ENCODE measurements at regions not wholly inside any gene's neighbourhood (a gene's known extent, or its start where the extent isn't known, plus 50 kb on each side); places are given as distances from the start of the nearest gene placed in this dataset.
"Not testable (repeated sequence)": the region's sequence is repeated elsewhere in the genome, so short reads cannot be mapped to it uniquely, and the experiment has no call there.

GRCh38 chr6:168186018-168186417, 107.0 kb upstream of the FRMD1 start:
- not testable (repeated sequence) for H3K9me3 ChIP-seq (replicated peaks); H3K27me3 ChIP-seq; H3K4me3 ChIP-seq; H3K4me1 ChIP-seq; DNase-seq; H3K36me3 ChIP-seq; H3K27ac ChIP-seq

- Histone ChIP-seq H3K27ac (no peak overlapping the region), H3K4me3 (no peak overlapping the region), H3K27me3 (peaks cover 13% of the 10 kb centered on the region; the same call in 1 of the 2 replicates), H3K9me3 (replicated peaks) (no peaks in the 10 kb centered on the region), H3K4me1 (no peaks in the 10 kb centered on the region), H3K36me3 (no peaks in the 10 kb centered on the region)
- DNase-seq, result no peak
Measured at GRCh38 chr6:168184701-168185100, 105.7 kb upstream of the FRMD1 start.

- Histone ChIP-seq H3K9me3 (replicated peaks) (no peaks in the 10 kb centered on the region), H3K4me1 (no peaks in the 10 kb centered on the region), H3K27me3 (peaks cover 16% of the 10 kb centered on the region), H3K36me3 (no peaks in the 10 kb centered on the region), H3K4me3 (no peak overlapping the region), H3K27ac (no peak overlapping the region)
- DNase-seq, result no peak
Measured at GRCh38 chr6:168183613-168183970, 104.6 kb upstream of the FRMD1 start.

GRCh38 chr6:168182908-168183612, 104.0 kb upstream of the FRMD1 start:
- H3K4me1 ChIP-seq, result no peaks in the 10 kb centered on the region
- peaks cover 16% of the 10 kb centered on the region for H3K27me3 ChIP-seq
- DNase-seq, result no peak
- H3K27ac ChIP-seq, result no peak overlapping the region
- H3K36me3 ChIP-seq, result no peaks in the 10 kb centered on the region
- H3K4me3 ChIP-seq, result no peak overlapping the region
- H3K9me3 ChIP-seq (replicated peaks), result no peaks in the 10 kb centered on the region

- no peaks in the 10 kb centered on the region for H3K4me1 ChIP-seq
Measured at GRCh38 chr6:168182366-168182765, 103.4 kb upstream of the FRMD1 start.

GRCh38 chr6:168181876-168182275, 102.9 kb upstream of the FRMD1 start:
- Histone ChIP-seq H3K27ac (no peak overlapping the region), H3K9me3 (replicated peaks) (no peaks in the 10 kb centered on the region), H3K27me3 (peaks cover 16% of the 10 kb centered on the region), H3K4me1 (no peaks in the 10 kb centered on the region), H3K36me3 (no peaks in the 10 kb centered on the region), H3K4me3 (no peak overlapping the region)
- no peak for DNase-seq

More at GRCh38 chr6:168182366-168182765, 103.4 kb upstream of the FRMD1 start:
- H3K4me3 ChIP-seq, result no peak overlapping the region
- no peaks in the 10 kb centered on the region for H3K9me3 ChIP-seq (replicated peaks)
- H3K36me3 ChIP-seq, result no peaks in the 10 kb centered on the region
- no peak overlapping the region for H3K27ac ChIP-seq
- peaks cover 16% of the 10 kb centered on the region for H3K27me3 ChIP-seq
- DNase-seq, result no peak

GRCh38 chr6:168181316-168181715, 102.3 kb upstream of the FRMD1 start:
- no peaks in the 10 kb centered on the region for H3K9me3 ChIP-seq (replicated peaks)
- H3K36me3 ChIP-seq, result no peaks in the 10 kb centered on the region
- no peak overlapping the region for H3K4me3 ChIP-seq
- DNase-seq, result no peak
- H3K4me1 ChIP-seq, result no peaks in the 10 kb centered on the region
- no peak overlapping the region for H3K27ac ChIP-seq
- peaks cover 16% of the 10 kb centered on the region for H3K27me3 ChIP-seq

GRCh38 chr6:168180548-168181011, 101.6 kb upstream of the FRMD1 start:
- no peak overlapping the region for H3K4me3 ChIP-seq
- no peaks in the 10 kb centered on the region for H3K36me3 ChIP-seq
- H3K9me3 ChIP-seq (replicated peaks), result no peaks in the 10 kb centered on the region
- H3K27me3 ChIP-seq, result peaks cover 16% of the 10 kb centered on the region
- no peak for DNase-seq
- H3K27ac ChIP-seq, result no peak overlapping the region
- H3K4me1 ChIP-seq, result no peaks in the 10 kb centered on the region

GRCh38 chr6:168179702-168180382, 100.8 kb upstream of the FRMD1 start:
- peaks cover 16% of the 10 kb centered on the region for H3K27me3 ChIP-seq
- H3K36me3 ChIP-seq, result no peaks in the 10 kb centered on the region
- no peak overlapping the region for H3K27ac ChIP-seq
- H3K9me3 ChIP-seq (replicated peaks), result no peaks in the 10 kb centered on the region
- no peak overlapping the region for H3K4me3 ChIP-seq
- no peak for DNase-seq
- no peaks in the 10 kb centered on the region for H3K4me1 ChIP-seq

GRCh38 chr6:168179133-168179532, 100.1 kb upstream of the FRMD1 start:
- H3K9me3 ChIP-seq (replicated peaks), result no peaks in the 10 kb centered on the region
- no peak for DNase-seq
- no peak overlapping the region for H3K27ac ChIP-seq
- peaks cover 18% of the 10 kb centered on the region for H3K27me3 ChIP-seq
- H3K4me3 ChIP-seq, result no peak overlapping the region
- H3K36me3 ChIP-seq, result no peaks in the 10 kb centered on the region
- H3K4me1 ChIP-seq, result no peaks in the 10 kb centered on the region

GRCh38 chr6:168177103-168177891, 98.3 kb upstream of the FRMD1 start:
- H3K4me1 ChIP-seq, result no peaks in the 10 kb centered on the region
- no peak for DNase-seq
- H3K4me3 ChIP-seq, result no peak overlapping the region
- no peak overlapping the region for H3K27ac ChIP-seq
- no peaks in the 10 kb centered on the region for H3K36me3 ChIP-seq
- H3K9me3 ChIP-seq (replicated peaks), result no peaks in the 10 kb centered on the region
- H3K27me3 ChIP-seq, result peaks cover 18% of the 10 kb centered on the region

- Histone ChIP-seq H3K27me3 (peaks cover 5% of the 10 kb centered on the region; the same call in 1 of the 2 replicates), H3K4me3 (no peak overlapping the region), H3K27ac (no peak overlapping the region), H3K4me1 (no peaks in the 10 kb centered on the region), H3K36me3 (no peaks in the 10 kb centered on the region), H3K9me3 (replicated peaks) (no peaks in the 10 kb centered on the region)
- DNase-seq, result no peak
Measured at GRCh38 chr6:168171673-168172353, 92.8 kb upstream of the FRMD1 start.

GRCh38 chr6:168170841-168171601, 92.0 kb upstream of the FRMD1 start:
- Histone ChIP-seq H3K27ac (no peak overlapping the region), H3K4me3 (no peak overlapping the region), H3K36me3 (no peaks in the 10 kb centered on the region), H3K9me3 (replicated peaks) (no peaks in the 10 kb centered on the region), H3K27me3 (peaks cover 5% of the 10 kb centered on the region; the same call in 1 of the 2 replicates), H3K4me1 (no peaks in the 10 kb centered on the region)
- no peak for DNase-seq

GRCh38 chr6:168169624-168170023, 90.6 kb upstream of the FRMD1 start:
- no peak for DNase-seq
- Histone ChIP-seq H3K4me3 (no peak overlapping the region), H3K4me1 (no peaks in the 10 kb centered on the region), H3K27me3 (peaks cover 3% of the 10 kb centered on the region; the same call in 1 of the 2 replicates), H3K27ac (no peak overlapping the region), H3K9me3 (replicated peaks) (no peaks in the 10 kb centered on the region), H3K36me3 (no peaks in the 10 kb centered on the region)
